ENCODE measurements at regions not wholly inside any gene's neighbourhood (a gene's known extent, or its start where the extent isn't known, plus 50 kb on each side); places are given as distances from the start of the nearest gene placed in this dataset.

GRCh38 chr5:45081082-45081481, 272.3 kb downstream of the MRPS30 start:
- TF ChIP-seq CTCF (IDR thresholded peaks at IDR 0.05) (no peak), POLR2A (IDR thresholded peaks at IDR 0.05) (no peak)

Data from Peyer's patch (tissue), 4 donors.